Liver (tissue), 8 donors: ENCODE measurements at regions not wholly inside any gene's neighbourhood (a gene's known extent, or its start where the extent isn't known, plus 50 kb on each side); places are given as distances from the start of the nearest gene placed in this dataset.

ENCODE experiments used
- DNase-seq: peaks from one replicate; pipeline ENCODE4 v3.0.0-alpha.2; 2017; ENCODE audit warnings: low spot score
- H3K27ac ChIP-seq, 2 donors: one replicate each; pipeline ENCODE4 v1.7.0; 2013; ENCODE audit warnings: inconsistent platforms in 2 of 2, low read length in 2 of 2, control low read depth in 1 of 2, low read depth in 1 of 2, mild to moderate bottlenecking in 1 of 2
- H3K27me3 ChIP-seq, 4 donors: one replicate each; pipeline versions ENCODE4 v1.6.1 to v1.7.0; 2013; ENCODE audit warnings: low read length in 3 of 4, inconsistent platforms in 1 of 4, mild to moderate bottlenecking in 1 of 4, moderate library complexity in 1 of 4; ENCODE audit not compliant: control insufficient read depth in 4 of 4, insufficient read depth in 4 of 4
- H3K36me3 ChIP-seq, 4 donors: one replicate each; pipeline versions ENCODE4 v1.6.1 to v1.7.0; 2013; ENCODE audit warnings: low read length in 3 of 4, mild to moderate bottlenecking in 3 of 4, low read depth in 1 of 4, moderate library complexity in 1 of 4; ENCODE audit not compliant: control insufficient read depth in 4 of 4, insufficient read depth in 3 of 4
- H3K4me1 ChIP-seq, 4 donors: one replicate each; pipeline versions ENCODE4 v1.6.1 to v1.7.0; 2013; ENCODE audit warnings: low read length in 3 of 4, mild to moderate bottlenecking in 3 of 4, moderate library complexity in 1 of 4; ENCODE audit not compliant: control insufficient read depth in 4 of 4, insufficient read depth in 4 of 4
- H3K4me3 ChIP-seq, 3 donors: one replicate each; pipeline versions ENCODE4 v1.6.1 to v1.7.0; 2013; ENCODE audit warnings: low read length in 3 of 3, control low read depth in 1 of 3, low read depth in 1 of 3, mild to moderate bottlenecking in 1 of 3
- H3K9ac ChIP-seq, 2 donors: one replicate each; pipeline ENCODE4 v1.7.0; 2013; ENCODE audit warnings: low read length in 2 of 2, mild to moderate bottlenecking in 2 of 2, moderate library complexity in 2 of 2, control low read depth in 1 of 2, low read depth in 1 of 2
- H3K9me3 ChIP-seq, 4 donors: one replicate each; pipeline versions ENCODE4 v1.6.1 to v1.7.0; 2013; ENCODE audit warnings: low read length in 3 of 4; ENCODE audit not compliant: control insufficient read depth in 4 of 4
- EGR1 ChIP-seq, 2 donors: IDR thresholded peaks; 2 replicates each; pipeline ENCODE4 v1.6.1; 2016 to 2018; ENCODE audit warnings: antibody characterized with exemption in 2 of 2, low read depth in 2 of 2
- FOXA1 ChIP-seq: IDR thresholded peaks from 2 replicates; pipeline ENCODE4 v1.6.1; 2016; ENCODE audit warnings: antibody characterized with exemption
- FOXA2 ChIP-seq: IDR thresholded peaks from 2 replicates; pipeline ENCODE4 v1.6.1; 2016; ENCODE audit warnings: antibody characterized with exemption
- GABPA ChIP-seq, 2 donors: IDR thresholded peaks in 1 of 2; conservative IDR thresholded peaks in 1 of 2; 2 replicates each; pipeline ENCODE4 v1.6.1; 2016; ENCODE audit warnings: antibody characterized with exemption in 2 of 2, mild to moderate bottlenecking in 1 of 2, moderate library complexity in 1 of 2
- HNF4A ChIP-seq, 2 donors: conservative IDR thresholded peaks; 2 replicates each; pipeline ENCODE4 v1.6.1; 2016; ENCODE audit warnings: antibody characterized with exemption in 2 of 2, mild to moderate bottlenecking in 2 of 2
- HNF4G ChIP-seq: IDR thresholded peaks from 2 replicates; pipeline ENCODE4 v1.6.1; 2016; ENCODE audit warnings: antibody characterized with exemption
- JUND ChIP-seq, 2 donors: IDR thresholded peaks; 2 replicates each; pipeline ENCODE4 v1.6.1; 2016; ENCODE audit warnings: antibody characterized with exemption in 2 of 2
- NR2F2 ChIP-seq: IDR thresholded peaks from 2 replicates; pipeline ENCODE4 v1.6.1; 2016; ENCODE audit warnings: antibody characterized with exemption
- RAD21 ChIP-seq, 2 donors: IDR thresholded peaks; 2 replicates each; pipeline ENCODE4 v1.6.1; 2016; ENCODE audit warnings: antibody characterized with exemption in 2 of 2, mild to moderate bottlenecking in 2 of 2
- REST ChIP-seq: IDR thresholded peaks from 2 replicates; pipeline ENCODE4 v1.6.1; 2016; ENCODE audit warnings: antibody characterized with exemption, mild to moderate bottlenecking
- RXRA ChIP-seq, 2 donors: IDR thresholded peaks; 2 replicates each; pipeline ENCODE4 v1.6.1; 2017 to 2018; ENCODE audit warnings: antibody characterized with exemption in 2 of 2, mild to moderate bottlenecking in 1 of 2
- SP1 ChIP-seq: IDR thresholded peaks from 2 replicates; pipeline ENCODE4 v1.6.1; 2018; ENCODE audit warnings: antibody characterized with exemption, mild to moderate bottlenecking
- TAF1 ChIP-seq: conservative IDR thresholded peaks from 2 replicates; pipeline ENCODE4 v1.6.1; 2016; ENCODE audit warnings: antibody characterized with exemption, mild to moderate bottlenecking
- YY1 ChIP-seq: IDR thresholded peaks from 2 replicates; pipeline ENCODE4 v1.6.1; 2016; ENCODE audit warnings: antibody characterized with exemption, mild to moderate bottlenecking
- WGBS: extraction: QIAGEN DNeasy Blood & Tissue Kit; methylation state at CpG from one replicate; pipeline ENCODE4 v1.1.7; 2013; 5-methylcytosine and 5-hydroxymethylcytosine counted together
- TF ChIP-seq, protein P1 (sequence below): IDR thresholded peaks from 2 replicates; pipeline ENCODE4 v1.6.1; 2016; ENCODE audit warnings: antibody characterized with exemption
- TF ChIP-seq, protein P2 (sequence below): IDR thresholded peaks from 2 replicates; pipeline ENCODE4 v1.6.1; 2016; ENCODE audit warnings: antibody characterized with exemption
- TF ChIP-seq, protein P3 (sequence below): IDR thresholded peaks from 2 replicates; pipeline ENCODE4 v1.6.1; 2016; ENCODE audit warnings: antibody characterized with exemption
- TF ChIP-seq, protein P4 (sequence below): fragments of 150-350 bp; IDR thresholded peaks from 2 replicates; pipeline ENCODE4 v1.5.1; 2017; ENCODE audit warnings: improper control_type of control experiment, low read depth, low read length; ENCODE audit not compliant: missing input control
- donor health status: healthy.
- donor health status: healthy.
- donor health status: healthy.
- donor health status: healthy.
- donor health status: healthy.

GRCh38 chr15:95168152-95168551, 936.8 kb downstream of the MCTP2 start:
- Histone ChIP-seq H3K9me3 (no peaks in the 10 kb centered on the region), H3K4me1 (no peaks in the 10 kb centered on the region), H3K36me3 (no peaks in the 10 kb centered on the region), H3K9ac (no peak overlapping the region), H3K27ac (no peak overlapping the region), H3K4me3 (no peak overlapping the region), H3K27me3 (peaks cover 0 to 2% (median 0%) of the 10 kb centered on the region in 4 donors)
- TF ChIP-seq, protein P1, sequence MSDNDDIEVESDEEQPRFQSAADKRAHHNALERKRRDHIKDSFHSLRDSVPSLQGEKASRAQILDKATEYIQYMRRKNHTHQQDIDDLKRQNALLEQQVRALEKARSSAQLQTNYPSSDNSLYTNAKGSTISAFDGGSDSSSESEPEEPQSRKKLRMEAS, result no peak
- TF ChIP-seq EGR1 (IDR thresholded peaks at IDR 0.05; ENCODE audit: low read depth in 2 of 2), result no peak
- no peak for TF ChIP-seq GABPA (IDR thresholded peaks at IDR 0.05 in 1 of 2, conservative IDR thresholded peaks at IDR 0.05 in 1 of 2)
- no peak for TF ChIP-seq HNF4A (conservative IDR thresholded peaks at IDR 0.05)
- TF ChIP-seq, protein P2, sequence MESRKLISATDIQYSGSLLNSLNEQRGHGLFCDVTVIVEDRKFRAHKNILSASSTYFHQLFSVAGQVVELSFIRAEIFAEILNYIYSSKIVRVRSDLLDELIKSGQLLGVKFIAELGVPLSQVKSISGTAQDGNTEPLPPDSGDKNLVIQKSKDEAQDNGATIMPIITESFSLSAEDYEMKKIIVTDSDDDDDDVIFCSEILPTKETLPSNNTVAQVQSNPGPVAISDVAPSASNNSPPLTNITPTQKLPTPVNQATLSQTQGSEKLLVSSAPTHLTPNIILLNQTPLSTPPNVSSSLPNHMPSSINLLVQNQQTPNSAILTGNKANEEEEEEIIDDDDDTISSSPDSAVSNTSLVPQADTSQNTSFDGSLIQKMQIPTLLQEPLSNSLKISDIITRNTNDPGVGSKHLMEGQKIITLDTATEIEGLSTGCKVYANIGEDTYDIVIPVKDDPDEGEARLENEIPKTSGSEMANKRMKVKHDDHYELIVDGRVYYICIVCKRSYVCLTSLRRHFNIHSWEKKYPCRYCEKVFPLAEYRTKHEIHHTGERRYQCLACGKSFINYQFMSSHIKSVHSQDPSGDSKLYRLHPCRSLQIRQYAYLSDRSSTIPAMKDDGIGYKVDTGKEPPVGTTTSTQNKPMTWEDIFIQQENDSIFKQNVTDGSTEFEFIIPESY, result no peak
- no peak for TF ChIP-seq NR2F2
- TF ChIP-seq YY1, result no peak
- TF ChIP-seq, protein P3, sequence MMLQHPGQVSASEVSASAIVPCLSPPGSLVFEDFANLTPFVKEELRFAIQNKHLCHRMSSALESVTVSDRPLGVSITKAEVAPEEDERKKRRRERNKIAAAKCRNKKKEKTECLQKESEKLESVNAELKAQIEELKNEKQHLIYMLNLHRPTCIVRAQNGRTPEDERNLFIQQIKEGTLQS, result no peak
- TF ChIP-seq RXRA (IDR thresholded peaks at IDR 0.05), result no peak
- no peak for TF ChIP-seq FOXA2
- no peak for TF ChIP-seq TAF1
- TF ChIP-seq, protein P4, sequence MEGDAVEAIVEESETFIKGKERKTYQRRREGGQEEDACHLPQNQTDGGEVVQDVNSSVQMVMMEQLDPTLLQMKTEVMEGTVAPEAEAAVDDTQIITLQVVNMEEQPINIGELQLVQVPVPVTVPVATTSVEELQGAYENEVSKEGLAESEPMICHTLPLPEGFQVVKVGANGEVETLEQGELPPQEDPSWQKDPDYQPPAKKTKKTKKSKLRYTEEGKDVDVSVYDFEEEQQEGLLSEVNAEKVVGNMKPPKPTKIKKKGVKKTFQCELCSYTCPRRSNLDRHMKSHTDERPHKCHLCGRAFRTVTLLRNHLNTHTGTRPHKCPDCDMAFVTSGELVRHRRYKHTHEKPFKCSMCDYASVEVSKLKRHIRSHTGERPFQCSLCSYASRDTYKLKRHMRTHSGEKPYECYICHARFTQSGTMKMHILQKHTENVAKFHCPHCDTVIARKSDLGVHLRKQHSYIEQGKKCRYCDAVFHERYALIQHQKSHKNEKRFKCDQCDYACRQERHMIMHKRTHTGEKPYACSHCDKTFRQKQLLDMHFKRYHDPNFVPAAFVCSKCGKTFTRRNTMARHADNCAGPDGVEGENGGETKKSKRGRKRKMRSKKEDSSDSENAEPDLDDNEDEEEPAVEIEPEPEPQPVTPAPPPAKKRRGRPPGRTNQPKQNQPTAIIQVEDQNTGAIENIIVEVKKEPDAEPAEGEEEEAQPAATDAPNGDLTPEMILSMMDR, result no peak
- no peak for TF ChIP-seq FOXA1
- TF ChIP-seq JUND (IDR thresholded peaks at IDR 0.05), result no peak
- TF ChIP-seq RAD21 (IDR thresholded peaks at IDR 0.05), result no peak
- TF ChIP-seq HNF4G, result no peak
- no peak for TF ChIP-seq REST
- TF ChIP-seq SP1, result no peak
- 40% methylated on average over 1 of the region's 1 CpG for WGBS
- no peak for DNase-seq
